ENCODE measurements at regions not wholly inside any gene's neighbourhood (a gene's known extent, or its start where the extent isn't known, plus 50 kb on each side); places are given as distances from the start of the nearest gene placed in this dataset.

- TF ChIP-seq JUND (IDR thresholded peaks at IDR 0.05) (no peak), EZH2phosphoT487 (IDR thresholded peaks at IDR 0.05; ENCODE audit: borderline replicate concordance, low read depth) (no peak), NFIC (IDR thresholded peaks at IDR 0.05; ENCODE audit: borderline replicate concordance) (no peak), REST (IDR thresholded peaks at IDR 0.05; ENCODE audit: low read depth, low read length) (no peak), RAD21 (IDR thresholded peaks at IDR 0.05; ENCODE audit: low read length) (no peak), EP300 (IDR thresholded peaks at IDR 0.05; ENCODE audit: borderline replicate concordance in 1 of 2, low read depth in 1 of 2, low read length in 1 of 2) (no peak), GATA2 (CRISPR knock-in tag; IDR thresholded peaks at IDR 0.05) (no peak), FOXM1 (IDR thresholded peaks at IDR 0.05; ENCODE audit: low read depth) (no peak), YY1 (IDR thresholded peaks at IDR 0.05; ENCODE audit: low read depth) (no peak), POLR2AphosphoS5 (IDR thresholded peaks at IDR 0.05; ENCODE audit: low read depth, low read length) (no peak), FOSL2 (IDR thresholded peaks at IDR 0.05; ENCODE audit: borderline replicate concordance, low read depth) (no peak), TEAD4 (IDR thresholded peaks at IDR 0.05; ENCODE audit: borderline replicate concordance, insufficient read depth) (no peak)
- TF ChIP-seq, protein P1, sequence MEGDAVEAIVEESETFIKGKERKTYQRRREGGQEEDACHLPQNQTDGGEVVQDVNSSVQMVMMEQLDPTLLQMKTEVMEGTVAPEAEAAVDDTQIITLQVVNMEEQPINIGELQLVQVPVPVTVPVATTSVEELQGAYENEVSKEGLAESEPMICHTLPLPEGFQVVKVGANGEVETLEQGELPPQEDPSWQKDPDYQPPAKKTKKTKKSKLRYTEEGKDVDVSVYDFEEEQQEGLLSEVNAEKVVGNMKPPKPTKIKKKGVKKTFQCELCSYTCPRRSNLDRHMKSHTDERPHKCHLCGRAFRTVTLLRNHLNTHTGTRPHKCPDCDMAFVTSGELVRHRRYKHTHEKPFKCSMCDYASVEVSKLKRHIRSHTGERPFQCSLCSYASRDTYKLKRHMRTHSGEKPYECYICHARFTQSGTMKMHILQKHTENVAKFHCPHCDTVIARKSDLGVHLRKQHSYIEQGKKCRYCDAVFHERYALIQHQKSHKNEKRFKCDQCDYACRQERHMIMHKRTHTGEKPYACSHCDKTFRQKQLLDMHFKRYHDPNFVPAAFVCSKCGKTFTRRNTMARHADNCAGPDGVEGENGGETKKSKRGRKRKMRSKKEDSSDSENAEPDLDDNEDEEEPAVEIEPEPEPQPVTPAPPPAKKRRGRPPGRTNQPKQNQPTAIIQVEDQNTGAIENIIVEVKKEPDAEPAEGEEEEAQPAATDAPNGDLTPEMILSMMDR (IDR thresholded peaks at IDR 0.05): no peak
- TF ChIP-seq, protein P2, sequence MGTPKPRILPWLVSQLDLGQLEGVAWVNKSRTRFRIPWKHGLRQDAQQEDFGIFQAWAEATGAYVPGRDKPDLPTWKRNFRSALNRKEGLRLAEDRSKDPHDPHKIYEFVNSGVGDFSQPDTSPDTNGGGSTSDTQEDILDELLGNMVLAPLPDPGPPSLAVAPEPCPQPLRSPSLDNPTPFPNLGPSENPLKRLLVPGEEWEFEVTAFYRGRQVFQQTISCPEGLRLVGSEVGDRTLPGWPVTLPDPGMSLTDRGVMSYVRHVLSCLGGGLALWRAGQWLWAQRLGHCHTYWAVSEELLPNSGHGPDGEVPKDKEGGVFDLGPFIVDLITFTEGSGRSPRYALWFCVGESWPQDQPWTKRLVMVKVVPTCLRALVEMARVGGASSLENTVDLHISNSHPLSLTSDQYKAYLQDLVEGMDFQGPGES (IDR thresholded peaks at IDR 0.05; ENCODE audit: low read depth, low read length): no peak
Observed at GRCh38 chr5:20359377-20359776, 371.4 kb upstream of the CDH18 start.
